HL-60 (cell line): ENCODE measurements at regions not wholly inside any gene's neighbourhood (a gene's known extent, or its start where the extent isn't known, plus 50 kb on each side); places are given as distances from the start of the nearest gene placed in this dataset.

Experiments
- DNase-seq, 2 experiments: peaks; one replicate each; pipeline ENCODE4 v3.0.0-alpha.2; 2010 to 2020; ENCODE audit warnings: low read depth in 1 of 2, low spot score in 1 of 2
- H3K27ac ChIP-seq: fragments of 250-450 bp; sonication (Bioruptor Pico); replicated peaks from 2 replicates; pipeline ENCODE4 v1.5.1; 2020; ENCODE audit warnings: mild to moderate bottlenecking, moderate library complexity
- H3K27me3 ChIP-seq: fragments of 250-450 bp; sonication (Bioruptor Pico); 2 replicates; pipeline ENCODE4 v1.5.1; 2021; ENCODE audit warnings: mild to moderate bottlenecking, moderate library complexity; ENCODE audit not compliant: insufficient read depth, poor library complexity, severe bottlenecking
- H3K4me3 ChIP-seq: replicated peaks from 2 replicates; pipeline ENCODE4 v1.5.1; 2011; ENCODE audit warnings: mild to moderate bottlenecking, control low read depth, low read length; ENCODE audit not compliant: insufficient read depth
- GABPA ChIP-seq: IDR thresholded peaks from 2 replicates; pipeline ENCODE4 v1.6.1; 2012; ENCODE audit warnings: low read depth
- POLR2AphosphoS5 ChIP-seq: IDR thresholded peaks from 2 replicates; pipeline ENCODE4 v1.6.1; 2012; ENCODE audit warnings: low read depth
- REST ChIP-seq: IDR thresholded peaks from 2 replicates; pipeline ENCODE4 v1.6.1; 2012; ENCODE audit warnings: low read depth; ENCODE audit not compliant: insufficient replicate concordance
- SPI1 ChIP-seq: IDR thresholded peaks from 2 replicates; pipeline ENCODE4 v1.6.1; 2012; ENCODE audit warnings: low read depth, mild to moderate bottlenecking, borderline replicate concordance
- TF ChIP-seq, protein P1 (sequence below): IDR thresholded peaks from one replicate; pipeline ENCODE4 v1.5.1; 2011; ENCODE audit warnings: low read length, control low read depth, inconsistent platforms; ENCODE audit not compliant: insufficient read depth

DNA sequence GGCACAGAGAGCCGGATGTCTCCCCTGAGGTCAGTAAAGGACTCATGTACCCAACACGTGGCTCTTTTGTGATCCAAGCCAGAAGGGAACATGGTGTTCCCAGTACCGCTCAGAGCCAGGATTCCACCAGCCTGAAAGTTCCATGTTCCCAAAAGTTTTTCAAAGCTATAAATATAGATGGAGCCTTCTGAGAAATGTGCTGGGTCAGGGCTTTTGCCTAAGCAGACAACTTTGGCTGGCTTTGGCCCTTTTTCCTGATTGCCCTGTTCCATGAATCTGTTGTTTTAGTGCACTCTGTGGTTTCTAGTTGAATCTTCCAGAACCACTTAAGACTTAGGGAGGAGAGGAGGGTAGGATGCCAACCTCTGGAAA lies 128.5 kb upstream of the HS3ST2 start:
- no peak for DNase-seq
- Histone ChIP-seq H3K27ac (no peak overlapping the region), H3K27me3 (no peaks in the 10 kb centered on the region), H3K4me3 (no peak overlapping the region)
- TF ChIP-seq REST = no peak
- no peak for TF ChIP-seq GABPA
- no peak for TF ChIP-seq POLR2AphosphoS5

GRCh38 chr16:22687031-22687530 lies 126.9 kb upstream of the HS3ST2 start:
- no peaks in the 10 kb centered on the region for H3K27me3 ChIP-seq
- TF ChIP-seq SPI1 = no peak
- no peak for TF ChIP-seq GABPA
- no peak for TF ChIP-seq REST
- TF ChIP-seq, protein P1, sequence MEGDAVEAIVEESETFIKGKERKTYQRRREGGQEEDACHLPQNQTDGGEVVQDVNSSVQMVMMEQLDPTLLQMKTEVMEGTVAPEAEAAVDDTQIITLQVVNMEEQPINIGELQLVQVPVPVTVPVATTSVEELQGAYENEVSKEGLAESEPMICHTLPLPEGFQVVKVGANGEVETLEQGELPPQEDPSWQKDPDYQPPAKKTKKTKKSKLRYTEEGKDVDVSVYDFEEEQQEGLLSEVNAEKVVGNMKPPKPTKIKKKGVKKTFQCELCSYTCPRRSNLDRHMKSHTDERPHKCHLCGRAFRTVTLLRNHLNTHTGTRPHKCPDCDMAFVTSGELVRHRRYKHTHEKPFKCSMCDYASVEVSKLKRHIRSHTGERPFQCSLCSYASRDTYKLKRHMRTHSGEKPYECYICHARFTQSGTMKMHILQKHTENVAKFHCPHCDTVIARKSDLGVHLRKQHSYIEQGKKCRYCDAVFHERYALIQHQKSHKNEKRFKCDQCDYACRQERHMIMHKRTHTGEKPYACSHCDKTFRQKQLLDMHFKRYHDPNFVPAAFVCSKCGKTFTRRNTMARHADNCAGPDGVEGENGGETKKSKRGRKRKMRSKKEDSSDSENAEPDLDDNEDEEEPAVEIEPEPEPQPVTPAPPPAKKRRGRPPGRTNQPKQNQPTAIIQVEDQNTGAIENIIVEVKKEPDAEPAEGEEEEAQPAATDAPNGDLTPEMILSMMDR = no peak
- no peak for TF ChIP-seq POLR2AphosphoS5
- H3K4me3 ChIP-seq = no peak overlapping the region
- no peak overlapping the region for H3K27ac ChIP-seq
- no peak for DNase-seq

- H3K27ac ChIP-seq = no peak overlapping the region
- H3K27me3 ChIP-seq = no peaks in the 10 kb centered on the region
- TF ChIP-seq, protein P1 = no peak
- TF ChIP-seq GABPA = no peak
- no peak for TF ChIP-seq SPI1
- TF ChIP-seq POLR2AphosphoS5 = no peak
- TF ChIP-seq REST = no peak
- no peak overlapping the region for H3K4me3 ChIP-seq
- DNase-seq = no peak
Observed at GRCh38 chr16:22688463-22688862, 125.5 kb upstream of the HS3ST2 start.

- Histone ChIP-seq H3K27ac (no peak overlapping the region), H3K27me3 (no peaks in the 10 kb centered on the region), H3K4me3 (no peak overlapping the region)
- no peak for TF ChIP-seq GABPA
- no peak for TF ChIP-seq REST
- TF ChIP-seq, protein P1 = no peak
- no peak for TF ChIP-seq POLR2AphosphoS5
- no peak for TF ChIP-seq SPI1
- no peak for DNase-seq
Observed at GRCh38 chr16:22688930-22689329, 125.0 kb upstream of the HS3ST2 start.
